ENCODE measurements at regions not wholly inside any gene's neighbourhood (a gene's known extent, or its start where the extent isn't known, plus 50 kb on each side); places are given as distances from the start of the nearest gene placed in this dataset.

DNA sequence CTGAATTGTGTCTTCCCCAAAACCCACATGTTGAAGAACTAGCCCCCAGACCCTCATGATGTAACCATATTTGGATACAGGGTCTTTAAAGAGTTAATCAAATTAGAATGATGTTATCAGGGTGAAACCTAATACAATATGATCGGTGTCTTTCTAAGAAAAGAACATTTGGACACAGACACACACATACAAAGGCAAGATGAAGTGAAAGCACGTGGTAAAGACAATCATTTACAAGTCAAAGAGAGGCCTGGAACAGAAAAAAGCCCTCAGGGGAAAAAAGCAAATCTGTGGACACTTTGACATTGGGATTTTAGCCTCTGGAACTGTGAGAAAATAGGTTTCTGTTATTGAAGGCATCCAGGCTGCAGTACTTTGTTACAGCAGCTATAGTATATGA lies 733.4 kb downstream of the JRKL start:
- no peaks in the 10 kb centered on the region for H3K9me2 ChIP-seq (ENCODE audit: insufficient read depth)
- Mint-ChIP-seq H3K36me3 (ENCODE audit: low read depth) (no peaks in the 10 kb centered on the region), H3K4me1 (no peaks in the 10 kb centered on the region), H3K4me3 (no peak overlapping the region), H3K9me3 (no peaks in the 10 kb centered on the region; the same call in 2 of the 3 replicates), H3K27ac (no peak overlapping the region), H3K27me3 (ENCODE audit: insufficient read depth, low read depth, poor library complexity) (no peaks in the 10 kb centered on the region)
- no peaks in the 10 kb centered on the region for H3K79me2 ChIP-seq (replicated peaks; ENCODE audit: insufficient read depth)
- H3K4me1 ChIP-seq (ENCODE audit: insufficient read depth) = no peaks in the 10 kb centered on the region
- H3F3A ChIP-seq (replicated peaks; ENCODE audit: low read depth) = no peaks in the 10 kb centered on the region
- no peak overlapping the region for H3K27ac ChIP-seq (ENCODE audit: low read depth)
- ATAC-seq = no peak
- no peaks in the 10 kb centered on the region for H4K20me1 ChIP-seq (replicated peaks; ENCODE audit: insufficient read depth)
- no peak overlapping the region for H3K4me3 ChIP-seq
- H2AFZ ChIP-seq = peak overlapping the region; percentile 25; the same call in 1 of the 2 replicates
- no peaks in the 10 kb centered on the region for H3K36me3 ChIP-seq (ENCODE audit: insufficient read depth)
- DNase-seq (ENCODE audit: low spot score) = no peak
- TF ChIP-seq ZNF331 (CRISPR knock-in tag; IDR thresholded peaks at IDR 0.05; ENCODE audit: low read depth) (no peak), JUNB (IDR thresholded peaks at IDR 0.05; ENCODE audit: unreplicated experiment) (no peak), CREB1 (CRISPR knock-in tag; IDR thresholded peaks at IDR 0.05; ENCODE audit: low read depth) (no peak)
- TF ChIP-seq, protein P1, sequence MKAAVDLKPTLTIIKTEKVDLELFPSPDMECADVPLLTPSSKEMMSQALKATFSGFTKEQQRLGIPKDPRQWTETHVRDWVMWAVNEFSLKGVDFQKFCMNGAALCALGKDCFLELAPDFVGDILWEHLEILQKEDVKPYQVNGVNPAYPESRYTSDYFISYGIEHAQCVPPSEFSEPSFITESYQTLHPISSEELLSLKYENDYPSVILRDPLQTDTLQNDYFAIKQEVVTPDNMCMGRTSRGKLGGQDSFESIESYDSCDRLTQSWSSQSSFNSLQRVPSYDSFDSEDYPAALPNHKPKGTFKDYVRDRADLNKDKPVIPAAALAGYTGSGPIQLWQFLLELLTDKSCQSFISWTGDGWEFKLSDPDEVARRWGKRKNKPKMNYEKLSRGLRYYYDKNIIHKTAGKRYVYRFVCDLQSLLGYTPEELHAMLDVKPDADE (IDR thresholded peaks at IDR 0.05) = no peak
- H3K4me2 ChIP-seq = no peak overlapping the region
- no peaks in the 10 kb centered on the region for H3K27me3 ChIP-seq (ENCODE audit: insufficient read depth)

DNA sequence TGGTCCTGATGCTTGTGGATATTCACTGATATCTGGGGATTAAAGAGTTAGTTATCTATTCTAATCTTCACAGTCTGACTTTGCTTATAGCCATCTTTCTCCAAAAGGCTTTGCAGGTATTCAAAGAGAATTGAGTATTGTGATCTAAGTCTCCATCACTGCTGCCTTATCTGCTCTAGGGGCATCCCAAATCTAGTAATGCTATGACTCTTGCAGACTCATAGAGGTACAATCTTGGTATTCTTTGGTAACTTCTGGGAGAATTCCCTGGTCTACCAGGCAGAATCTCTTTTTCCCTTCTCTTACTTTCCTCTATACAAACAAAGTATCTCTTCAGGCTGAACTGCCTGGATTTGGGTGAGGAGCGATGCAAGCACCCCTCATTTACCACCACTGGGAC lies 746.3 kb downstream of the JRKL start:
- H4K20me1 ChIP-seq (replicated peaks; ENCODE audit: insufficient read depth) = no peaks in the 10 kb centered on the region
- DNase-seq (ENCODE audit: low spot score) = no peak
- no peaks in the 10 kb centered on the region for H3K4me1 ChIP-seq (ENCODE audit: insufficient read depth)
- H3K27me3 ChIP-seq (ENCODE audit: insufficient read depth) = no peaks in the 10 kb centered on the region
- no peak overlapping the region for H2AFZ ChIP-seq
- no peaks in the 10 kb centered on the region for H3K36me3 ChIP-seq (ENCODE audit: insufficient read depth)
- H3K4me3 ChIP-seq = no peak overlapping the region
- ATAC-seq = no peak
- Mint-ChIP-seq H3K27ac (no peak overlapping the region), H3K9me3 (no peaks in the 10 kb centered on the region), H3K36me3 (ENCODE audit: low read depth) (no peaks in the 10 kb centered on the region), H3K4me1 (no peaks in the 10 kb centered on the region), H3K27me3 (ENCODE audit: insufficient read depth, low read depth, poor library complexity) (no peaks in the 10 kb centered on the region), H3K4me3 (no peak overlapping the region)
- no peaks in the 10 kb centered on the region for H3K79me2 ChIP-seq (replicated peaks; ENCODE audit: insufficient read depth)
- H3F3A ChIP-seq (replicated peaks; ENCODE audit: low read depth) = no peaks in the 10 kb centered on the region
- H3K27ac ChIP-seq (ENCODE audit: low read depth) = no peak overlapping the region
- H3K4me2 ChIP-seq = no peak overlapping the region
- TF ChIP-seq POLR2AphosphoS5 (IDR thresholded peaks at IDR 0.05; ENCODE audit: low read depth) = no peak
- H3K9me2 ChIP-seq (ENCODE audit: insufficient read depth) = no peaks in the 10 kb centered on the region

DNA sequence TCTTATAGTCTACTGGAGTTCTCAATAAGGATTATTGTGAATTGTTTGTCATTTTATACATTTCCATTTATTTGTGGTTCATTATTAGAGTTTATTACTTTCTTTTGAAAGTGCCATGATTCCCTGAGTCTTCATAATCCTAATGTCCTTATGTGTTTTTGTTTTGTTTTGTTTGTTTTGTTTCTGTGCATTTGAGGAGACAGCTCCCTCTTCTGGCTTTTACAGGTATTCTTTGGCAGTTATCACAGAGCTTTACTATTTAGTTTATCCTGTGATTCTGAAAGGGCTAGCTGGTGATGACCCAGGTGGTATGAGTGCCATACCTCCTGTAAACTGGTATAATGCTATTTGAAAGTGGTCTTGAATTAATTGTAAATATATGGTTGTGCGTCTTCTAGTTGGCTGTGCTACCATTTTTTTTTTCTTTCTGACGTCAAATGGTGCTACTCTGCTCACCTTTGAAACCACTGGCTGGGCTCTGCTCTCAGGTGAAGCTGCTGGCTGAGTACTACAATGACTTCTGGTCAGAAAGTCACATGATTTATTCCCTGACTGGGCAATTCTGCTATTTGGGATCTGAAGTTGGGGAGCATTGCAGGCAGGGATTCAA lies 751.2 kb downstream of the JRKL start:
- Mint-ChIP-seq H3K27me3 (ENCODE audit: insufficient read depth, low read depth, poor library complexity) (no peaks in the 10 kb centered on the region), H3K27ac (no peak overlapping the region), H3K9me3 (no peaks in the 10 kb centered on the region), H3K4me1 (no peaks in the 10 kb centered on the region), H3K4me3 (no peak overlapping the region), H3K36me3 (ENCODE audit: low read depth) (no peaks in the 10 kb centered on the region)
- Histone ChIP-seq H3K4me1 (ENCODE audit: insufficient read depth) (no peaks in the 10 kb centered on the region), H3K4me2 (no peak overlapping the region), H3K4me3 (no peak overlapping the region), H3K79me2 (replicated peaks; ENCODE audit: insufficient read depth) (no peaks in the 10 kb centered on the region), H4K20me1 (replicated peaks; ENCODE audit: insufficient read depth) (no peaks in the 10 kb centered on the region), H3F3A (replicated peaks; ENCODE audit: low read depth) (no peaks in the 10 kb centered on the region), H2AFZ (no peak overlapping the region), H3K27me3 (ENCODE audit: insufficient read depth) (no peaks in the 10 kb centered on the region), H3K27ac (ENCODE audit: low read depth) (no peak overlapping the region), H3K9me2 (ENCODE audit: insufficient read depth) (no peaks in the 10 kb centered on the region), H3K36me3 (ENCODE audit: insufficient read depth) (no peaks in the 10 kb centered on the region)
- TF ChIP-seq, protein P2, sequence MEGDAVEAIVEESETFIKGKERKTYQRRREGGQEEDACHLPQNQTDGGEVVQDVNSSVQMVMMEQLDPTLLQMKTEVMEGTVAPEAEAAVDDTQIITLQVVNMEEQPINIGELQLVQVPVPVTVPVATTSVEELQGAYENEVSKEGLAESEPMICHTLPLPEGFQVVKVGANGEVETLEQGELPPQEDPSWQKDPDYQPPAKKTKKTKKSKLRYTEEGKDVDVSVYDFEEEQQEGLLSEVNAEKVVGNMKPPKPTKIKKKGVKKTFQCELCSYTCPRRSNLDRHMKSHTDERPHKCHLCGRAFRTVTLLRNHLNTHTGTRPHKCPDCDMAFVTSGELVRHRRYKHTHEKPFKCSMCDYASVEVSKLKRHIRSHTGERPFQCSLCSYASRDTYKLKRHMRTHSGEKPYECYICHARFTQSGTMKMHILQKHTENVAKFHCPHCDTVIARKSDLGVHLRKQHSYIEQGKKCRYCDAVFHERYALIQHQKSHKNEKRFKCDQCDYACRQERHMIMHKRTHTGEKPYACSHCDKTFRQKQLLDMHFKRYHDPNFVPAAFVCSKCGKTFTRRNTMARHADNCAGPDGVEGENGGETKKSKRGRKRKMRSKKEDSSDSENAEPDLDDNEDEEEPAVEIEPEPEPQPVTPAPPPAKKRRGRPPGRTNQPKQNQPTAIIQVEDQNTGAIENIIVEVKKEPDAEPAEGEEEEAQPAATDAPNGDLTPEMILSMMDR (conservative IDR thresholded peaks at IDR 0.05; ENCODE audit: low read depth in 2 of 2) = peak; percentile 71 to 90
- TF ChIP-seq, protein P3, sequence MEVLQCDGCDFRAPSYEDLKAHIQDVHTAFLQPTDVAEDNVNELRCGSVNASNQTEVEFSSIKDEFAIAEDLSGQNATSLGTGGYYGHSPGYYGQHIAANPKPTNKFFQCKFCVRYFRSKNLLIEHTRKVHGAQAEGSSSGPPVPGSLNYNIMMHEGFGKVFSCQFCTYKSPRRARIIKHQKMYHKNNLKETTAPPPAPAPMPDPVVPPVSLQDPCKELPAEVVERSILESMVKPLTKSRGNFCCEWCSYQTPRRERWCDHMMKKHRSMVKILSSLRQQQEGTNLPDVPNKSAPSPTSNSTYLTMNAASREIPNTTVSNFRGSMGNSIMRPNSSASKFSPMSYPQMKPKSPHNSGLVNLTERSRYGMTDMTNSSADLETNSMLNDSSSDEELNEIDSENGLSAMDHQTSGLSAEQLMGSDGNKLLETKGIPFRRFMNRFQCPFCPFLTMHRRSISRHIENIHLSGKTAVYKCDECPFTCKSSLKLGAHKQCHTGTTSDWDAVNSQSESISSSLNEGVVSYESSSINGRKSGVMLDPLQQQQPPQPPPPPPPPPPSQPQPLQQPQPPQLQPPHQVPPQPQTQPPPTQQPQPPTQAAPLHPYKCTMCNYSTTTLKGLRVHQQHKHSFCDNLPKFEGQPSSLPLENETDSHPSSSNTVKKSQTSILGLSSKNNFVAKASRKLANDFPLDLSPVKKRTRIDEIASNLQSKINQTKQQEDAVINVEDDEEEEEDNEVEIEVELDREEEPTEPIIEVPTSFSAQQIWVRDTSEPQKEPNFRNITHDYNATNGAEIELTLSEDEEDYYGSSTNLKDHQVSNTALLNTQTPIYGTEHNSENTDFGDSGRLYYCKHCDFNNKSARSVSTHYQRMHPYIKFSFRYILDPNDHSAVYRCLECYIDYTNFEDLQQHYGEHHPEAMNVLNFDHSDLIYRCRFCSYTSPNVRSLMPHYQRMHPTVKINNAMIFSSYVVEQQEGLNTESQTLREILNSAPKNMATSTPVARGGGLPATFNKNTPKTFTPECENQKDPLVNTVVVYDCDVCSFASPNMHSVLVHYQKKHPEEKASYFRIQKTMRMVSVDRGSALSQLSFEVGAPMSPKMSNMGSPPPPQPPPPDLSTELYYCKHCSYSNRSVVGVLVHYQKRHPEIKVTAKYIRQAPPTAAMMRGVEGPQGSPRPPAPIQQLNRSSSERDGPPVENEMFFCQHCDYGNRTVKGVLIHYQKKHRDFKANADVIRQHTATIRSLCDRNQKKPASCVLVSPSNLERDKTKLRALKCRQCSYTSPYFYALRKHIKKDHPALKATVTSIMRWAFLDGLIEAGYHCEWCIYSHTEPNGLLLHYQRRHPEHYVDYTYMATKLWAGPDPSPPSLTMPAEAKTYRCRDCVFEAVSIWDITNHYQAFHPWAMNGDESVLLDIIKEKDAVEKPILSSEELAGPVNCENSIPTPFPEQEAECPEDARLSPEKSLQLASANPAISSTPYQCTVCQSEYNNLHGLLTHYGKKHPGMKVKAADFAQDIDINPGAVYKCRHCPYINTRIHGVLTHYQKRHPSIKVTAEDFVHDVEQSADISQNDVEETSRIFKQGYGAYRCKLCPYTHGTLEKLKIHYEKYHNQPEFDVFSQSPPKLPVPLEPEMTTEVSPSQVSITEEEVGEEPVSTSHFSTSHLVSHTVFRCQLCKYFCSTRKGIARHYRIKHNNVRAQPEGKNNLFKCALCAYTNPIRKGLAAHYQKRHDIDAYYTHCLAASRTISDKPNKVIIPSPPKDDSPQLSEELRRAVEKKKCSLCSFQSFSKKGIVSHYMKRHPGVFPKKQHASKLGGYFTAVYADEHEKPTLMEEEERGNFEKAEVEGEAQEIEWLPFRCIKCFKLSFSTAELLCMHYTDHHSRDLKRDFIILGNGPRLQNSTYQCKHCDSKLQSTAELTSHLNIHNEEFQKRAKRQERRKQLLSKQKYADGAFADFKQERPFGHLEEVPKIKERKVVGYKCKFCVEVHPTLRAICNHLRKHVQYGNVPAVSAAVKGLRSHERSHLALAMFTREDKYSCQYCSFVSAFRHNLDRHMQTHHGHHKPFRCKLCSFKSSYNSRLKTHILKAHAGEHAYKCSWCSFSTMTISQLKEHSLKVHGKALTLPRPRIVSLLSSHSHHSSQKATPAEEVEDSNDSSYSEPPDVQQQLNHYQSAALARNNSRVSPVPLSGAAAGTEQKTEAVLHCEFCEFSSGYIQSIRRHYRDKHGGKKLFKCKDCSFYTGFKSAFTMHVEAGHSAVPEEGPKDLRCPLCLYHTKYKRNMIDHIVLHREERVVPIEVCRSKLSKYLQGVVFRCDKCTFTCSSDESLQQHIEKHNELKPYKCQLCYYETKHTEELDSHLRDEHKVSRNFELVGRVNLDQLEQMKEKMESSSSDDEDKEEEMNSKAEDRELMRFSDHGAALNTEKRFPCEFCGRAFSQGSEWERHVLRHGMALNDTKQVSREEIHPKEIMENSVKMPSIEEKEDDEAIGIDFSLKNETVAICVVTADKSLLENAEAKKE (CRISPR knock-in tag; IDR thresholded peaks at IDR 0.05) = no peak
- ATAC-seq = peak; percentile 68
- DNase-seq (ENCODE audit: low spot score) = peak; percentile 66

Measured in GM23338 (cell line).